ENCODE measurements at regions not wholly inside any gene's neighbourhood (a gene's known extent, or its start where the extent isn't known, plus 50 kb on each side); places are given as distances from the start of the nearest gene placed in this dataset.

GRCh38 chr5:3347741-3348140, 247.9 kb upstream of the IRX1 start:
- BruUV-seq (replicated peaks), result no TSS peak
- Histone ChIP-seq H3K9ac (ENCODE audit: insufficient read depth in 1 of 2, low read depth in 2 of 2, low read length in 2 of 2) (no peak overlapping the region), H3K4me3 (no peak overlapping the region), H4K20me1 (replicated peaks; ENCODE audit: control insufficient read depth, insufficient read depth, low read length) (no peaks in the 10 kb centered on the region), H2AFZ (ENCODE audit: low read depth, low read length) (no peak overlapping the region), H3K9me3 (replicated peaks; ENCODE audit: control insufficient read depth, insufficient read depth, low read depth, low read length) (no peaks in the 10 kb centered on the region), H3K36me3 (ENCODE audit: control insufficient read depth, insufficient read depth, low read length) (no peaks in the 10 kb centered on the region), H3K27ac (ENCODE audit: extremely low read depth, low read depth, low read length) (no peak overlapping the region), H3K4me2 (ENCODE audit: insufficient read depth, low read length) (no peak overlapping the region), H3K27me3 (ENCODE audit: control insufficient read depth in 2 of 2, insufficient read depth in 2 of 2, low read length in 2 of 2) (peaks cover 0 to 5% of the 10 kb centered on the region in 2 experiments; a peak in 2 of 5 replicates), H3K4me1 (replicated peaks in 1 of 2; ENCODE audit: control insufficient read depth in 2 of 2, insufficient read depth in 2 of 2, low read length in 2 of 2) (no peaks in the 10 kb centered on the region), H3K79me2 (ENCODE audit: control insufficient read depth, insufficient read depth, low read length) (no peaks in the 10 kb centered on the region), H3K9me1 (ENCODE audit: control insufficient read depth, insufficient read depth, low read length) (peaks cover 5% of the 10 kb centered on the region)
- ChIA-PET POLR2A (no interaction called here), CTCF (ENCODE audit: low intra/inter-chr PET ratio) (no interaction called here)
- in situ Hi-C loops (cut with MboI), result no loop called here
- FAIRE-seq, result no peak
- no peak for ATAC-seq
- no peak for DNase-seq (ENCODE audit: extremely low read depth in 1 of 4, low spot score in 3 of 4)
- intact Hi-C loops (cut with micrococcal nuclease), result no loop called here
- WGBS (ENCODE audit: insufficient coverage, low coverage, missing lambda C conversion rate), result 0% methylated on average over 5 of the region's 5 CpGs
- TF ChIP-seq SMARCA5 (IDR thresholded peaks at IDR 0.05) (no peak), FOXJ3 (CRISPR knock-in tag; IDR thresholded peaks at IDR 0.05) (no peak), ZNF639 (CRISPR knock-in tag; conservative IDR thresholded peaks at IDR 0.05 in 1 of 2, IDR thresholded peaks at IDR 0.05 in 1 of 2) (no peak), ZNF764 (CRISPR knock-in tag; IDR thresholded peaks at IDR 0.05; ENCODE audit: low read depth) (no peak), CCAR2 (IDR thresholded peaks at IDR 0.05; ENCODE audit: low read depth, low read length) (no peak), HCFC1 (IDR thresholded peaks at IDR 0.05; ENCODE audit: low read depth, low read length) (no peak), POLR2A (conservative IDR thresholded peaks at IDR 0.05) (no peak), VEZF1 (CRISPR knock-in tag; IDR thresholded peaks at IDR 0.05) (no peak), ATF2 (CRISPR knock-in tag; IDR thresholded peaks at IDR 0.05) (no peak), ZNF212 (CRISPR knock-in tag; IDR thresholded peaks at IDR 0.05) (no peak), SMAD1 (IDR thresholded peaks at IDR 0.05; ENCODE audit: low read depth, low read length, partially characterized antibody) (no peak), ZNF644 (tag; IDR thresholded peaks at IDR 0.05; ENCODE audit: low read depth) (no peak), ESRRA (IDR thresholded peaks at IDR 0.05; ENCODE audit: borderline replicate concordance, low read depth) (no peak), HMGN3 (IDR thresholded peaks at IDR 0.05; ENCODE audit: borderline replicate concordance, extremely low read depth, insufficient read length, low read depth, low read length) (no peak), FOXO4 (CRISPR knock-in tag; IDR thresholded peaks at IDR 0.05) (no peak), PRPF4 (IDR thresholded peaks at IDR 0.05; ENCODE audit: insufficient read depth, low read depth, low read length, poor library complexity, severe bottlenecking) (no peak)
